Stimulated activated CD8-positive, alpha-beta memory T cell treated with anti-CD3 and anti-CD28 coated beads, Interleukin-4, amount 100 ng/mL, for 24 hours (primary cell): ENCODE measurements at regions not wholly inside any gene's neighbourhood (a gene's known extent, or its start where the extent isn't known, plus 50 kb on each side); places are given as distances from the start of the nearest gene placed in this dataset.

ENCODE experiments used
- DNase-seq: peaks from one replicate; pipeline ENCODE4 v3.0.0-alpha.2; 2020; ENCODE audit warnings: low read depth

- no peak for DNase-seq
These were observed 197.2 kb upstream of the MDGA2 start for GRCh38 chr14:47872588-47872987.

GRCh38 chr14:47863441-47863840 lies 188.0 kb upstream of the MDGA2 start:
- no peak for DNase-seq

GRCh38 chr14:47857646-47858045 lies 182.2 kb upstream of the MDGA2 start:
- no peak for DNase-seq

GRCh38 chr14:47852278-47852677 lies 176.9 kb upstream of the MDGA2 start:
- DNase-seq = no peak

- DNase-seq = no peak
These were observed 170.6 kb upstream of the MDGA2 start for GRCh38 chr14:47846008-47846407.

GRCh38 chr14:47843236-47843635 lies 167.8 kb upstream of the MDGA2 start:
- no peak for DNase-seq

GRCh38 chr14:47833011-47833410 lies 157.6 kb upstream of the MDGA2 start:
- DNase-seq = no peak

GRCh38 chr14:47826809-47827208 lies 151.4 kb upstream of the MDGA2 start:
- no peak for DNase-seq

- DNase-seq = no peak
These were observed 146.9 kb upstream of the MDGA2 start for GRCh38 chr14:47822326-47822725.

- DNase-seq = no peak
These were observed 145.7 kb upstream of the MDGA2 start for GRCh38 chr14:47821135-47821534.

GRCh38 chr14:47790477-47790876 lies 115.1 kb upstream of the MDGA2 start:
- no peak for DNase-seq

- DNase-seq = no peak
These were observed 109.7 kb upstream of the MDGA2 start for GRCh38 chr14:47785058-47785457.

GRCh38 chr14:47778631-47779030 lies 103.2 kb upstream of the MDGA2 start:
- no peak for DNase-seq

GRCh38 chr14:47772652-47773051 lies 97.2 kb upstream of the MDGA2 start:
- no peak for DNase-seq

- no peak for DNase-seq
These were observed 87.9 kb upstream of the MDGA2 start for GRCh38 chr14:47763188-47763854.

GRCh38 chr14:47746986-47747385 lies 71.6 kb upstream of the MDGA2 start:
- DNase-seq = no peak

GRCh38 chr14:47744155-47744554 lies 68.8 kb upstream of the MDGA2 start:
- DNase-seq = no peak

- no peak for DNase-seq
These were observed 64.1 kb upstream of the MDGA2 start for GRCh38 chr14:47739541-47739940.

- DNase-seq = no peak
These were observed 54.9 kb upstream of the MDGA2 start for GRCh38 chr14:47730296-47730695.
